HEK293T (cell line): ENCODE measurements at regions not wholly inside any gene's neighbourhood (a gene's known extent, or its start where the extent isn't known, plus 50 kb on each side); places are given as distances from the start of the nearest gene placed in this dataset.

Experiments used
- CTCF ChIA-PET: fragments of 350-600 bp; formaldehyde crosslinking; extraction: SDS; loops from one replicate; lab custom pipeline; 2021; ENCODE audit warnings: antibody characterized with exemption, inconsistent platforms; lab: Yijun Ruan, JAX
- POLR2A ChIA-PET: fragments of 350-600 bp; formaldehyde crosslinking; extraction: SDS; loops from one replicate; lab custom pipeline; 2020; ENCODE audit warnings: antibody characterized with exemption, inconsistent platforms; lab: Yijun Ruan, JAX
- DNase-seq: peaks from one replicate; pipeline ENCODE4 v3.0.0; 2012; ENCODE audit warnings: mixed read lengths; ENCODE audit errors: extremely low spot score
- ARNT ChIP-seq: fragments of 450-650 bp; IDR thresholded peaks from 2 replicates; pipeline ENCODE4 v1.6.1; 2017; ENCODE audit warnings: mild to moderate bottlenecking
- BHLHE40 ChIP-seq: fragments of 450-650 bp; IDR thresholded peaks from 2 replicates; pipeline ENCODE4 v1.6.1; 2016; ENCODE audit warnings: mild to moderate bottlenecking, moderate library complexity, borderline replicate concordance
- CTBP1 ChIP-seq: fragments of 450-650 bp; IDR thresholded peaks from 2 replicates; pipeline ENCODE4 v1.6.1; 2016; ENCODE audit warnings: borderline replicate concordance
- ELF4 ChIP-seq: fragments of 450-650 bp; IDR thresholded peaks from 2 replicates; pipeline ENCODE4 v1.6.1; 2017; ENCODE audit warnings: antibody characterized with exemption
- FOXA1 ChIP-seq: fragments of 450-650 bp; IDR thresholded peaks from 2 replicates; pipeline ENCODE4 v1.6.1; 2016; ENCODE audit warnings: mild to moderate bottlenecking
- FOXK2 ChIP-seq: fragments of 450-650 bp; IDR thresholded peaks from 2 replicates; pipeline ENCODE4 v1.6.1; 2016; ENCODE audit warnings: mild to moderate bottlenecking
- FOXM1 ChIP-seq: fragments of 450-650 bp; IDR thresholded peaks from 2 replicates; pipeline ENCODE4 v1.6.1; 2017; ENCODE audit warnings: mild to moderate bottlenecking, borderline replicate concordance
- HDGF ChIP-seq: fragments of 450-650 bp; IDR thresholded peaks from 2 replicates; pipeline ENCODE4 v1.6.1; 2017; ENCODE audit warnings: antibody characterized with exemption, borderline replicate concordance
- L3MBTL2 ChIP-seq: fragments of 450-650 bp; conservative IDR thresholded peaks from 2 replicates; pipeline ENCODE4 v1.6.1; 2016; ENCODE audit warnings: mild to moderate bottlenecking
- LEF1 ChIP-seq: fragments of 450-650 bp; IDR thresholded peaks from 2 replicates; pipeline ENCODE4 v1.6.1; 2017; ENCODE audit warnings: mild to moderate bottlenecking, borderline replicate concordance
- NFRKB ChIP-seq: fragments of 450-650 bp; IDR thresholded peaks from 2 replicates; pipeline ENCODE4 v1.6.1; 2016; ENCODE audit warnings: mild to moderate bottlenecking, moderate library complexity
- PKNOX1 ChIP-seq: fragments of 450-650 bp; IDR thresholded peaks from 2 replicates; pipeline ENCODE4 v1.6.1; 2016
- SP1 ChIP-seq: fragments of 450-650 bp; IDR thresholded peaks from 2 replicates; pipeline ENCODE4 v1.6.1; 2017
- SUZ12 ChIP-seq: fragments of 450-650 bp; IDR thresholded peaks from 2 replicates; pipeline ENCODE4 v1.6.1; 2016; ENCODE audit warnings: mild to moderate bottlenecking
- TARDBP ChIP-seq: fragments of 450-650 bp; IDR thresholded peaks from 2 replicates; pipeline ENCODE4 v1.6.1; 2016
- ZNF384 ChIP-seq: fragments of 450-650 bp; IDR thresholded peaks from 2 replicates; pipeline ENCODE4 v1.6.1; 2016

- no peak for TF ChIP-seq FOXK2
- no peak for TF ChIP-seq L3MBTL2
- TF ChIP-seq ELF4: no peak
- TF ChIP-seq SP1: no peak
- no peak for TF ChIP-seq HDGF
- TF ChIP-seq NFRKB: no peak
- no peak for TF ChIP-seq ZNF384
- no peak for TF ChIP-seq LEF1
- no peak for TF ChIP-seq PKNOX1
- no peak for TF ChIP-seq SUZ12
- no peak for TF ChIP-seq FOXA1
- no peak for TF ChIP-seq FOXM1
- TF ChIP-seq CTBP1: no peak
- no peak for TF ChIP-seq ARNT
- no peak for TF ChIP-seq TARDBP
- no peak for TF ChIP-seq BHLHE40
- ChIA-PET POLR2A (no interaction called here), CTCF (interaction anchor here (0.6 to 0.7 kb wide), 2 partner anchors 11 to 70 kb away, joined by 3 to 5 read pairs; no protein-coding TSS in a partner anchor)
- no peak for DNase-seq
Measured at GRCh38 chr9:89970701-89971100, 365.9 kb downstream of the GADD45G start.

GRCh38 chr9:89972535-89972934 is 367.7 kb downstream of the GADD45G start:
- CTCF ChIA-PET: no interaction called here
- POLR2A ChIA-PET: no interaction called here
- TF ChIP-seq NFRKB (no peak), FOXA1 (no peak), ZNF384 (no peak), CTBP1 (no peak), LEF1 (no peak), FOXK2 (no peak), PKNOX1 (no peak), SP1 (no peak), BHLHE40 (no peak), FOXM1 (no peak), ELF4 (no peak), TARDBP (no peak), ARNT (no peak), SUZ12 (no peak), HDGF (no peak), L3MBTL2 (no peak)
- no peak for DNase-seq

GRCh38 chr9:89974582-89974981 is 369.8 kb downstream of the GADD45G start:
- DNase-seq: no peak
- ChIA-PET POLR2A (no interaction called here), CTCF (no interaction called here)
- TF ChIP-seq BHLHE40 (no peak), ZNF384 (no peak), TARDBP (no peak), FOXM1 (no peak), L3MBTL2 (no peak)

GRCh38 chr9:89975024-89975423 is 370.2 kb downstream of the GADD45G start:
- TF ChIP-seq LEF1 (no peak), NFRKB (no peak), ELF4 (no peak), L3MBTL2 (no peak), SP1 (no peak), FOXK2 (no peak), ARNT (no peak), FOXA1 (no peak)
- DNase-seq: no peak
- ChIA-PET POLR2A (no interaction called here), CTCF (no interaction called here)

- TF ChIP-seq SP1 (no peak), HDGF (no peak), PKNOX1 (no peak), L3MBTL2 (no peak), ZNF384 (no peak), NFRKB (no peak), FOXA1 (no peak)
- CTCF ChIA-PET: no interaction called here
- no peak for DNase-seq
- POLR2A ChIA-PET: no interaction called here
Measured at GRCh38 chr9:89975630-89976029, 370.8 kb downstream of the GADD45G start.

GRCh38 chr9:89978185-89978584 is 373.4 kb downstream of the GADD45G start:
- ChIA-PET POLR2A (no interaction called here), CTCF (interaction anchor here (0.5 to 0.7 kb wide), 2 partner anchors 93 to 138 kb away, joined by 3 read pairs; no protein-coding TSS in a partner anchor)
- DNase-seq: peak; percentile 62
- TF ChIP-seq ELF4: no peak
- no peak for TF ChIP-seq FOXM1
- no peak for TF ChIP-seq BHLHE40
- no peak for TF ChIP-seq L3MBTL2
- no peak for TF ChIP-seq LEF1
- TF ChIP-seq PKNOX1: no peak
- no peak for TF ChIP-seq TARDBP
- TF ChIP-seq NFRKB: no peak
- no peak for TF ChIP-seq SP1
- TF ChIP-seq FOXA1: no peak
- no peak for TF ChIP-seq SUZ12
- no peak for TF ChIP-seq FOXK2
- no peak for TF ChIP-seq ZNF384
- TF ChIP-seq ARNT: no peak
- no peak for TF ChIP-seq HDGF
- TF ChIP-seq CTBP1: no peak
